ENCODE measurements at regions not wholly inside any gene's neighbourhood (a gene's known extent, or its start where the extent isn't known, plus 50 kb on each side); places are given as distances from the start of the nearest gene placed in this dataset.

GRCh38 chr13:30845297-30846214 lies 60.5 kb upstream of the MEDAG start:
- no peak for DNase-seq (ENCODE audit: low spot score)

GRCh38 chr13:30846311-30846710 lies 59.8 kb upstream of the MEDAG start:
- DNase-seq (ENCODE audit: low spot score) = no peak

GRCh38 chr13:30846866-30847265 lies 59.2 kb upstream of the MEDAG start:
- no peak for DNase-seq (ENCODE audit: low spot score)

- no peak for DNase-seq (ENCODE audit: low spot score)
Observed at GRCh38 chr13:30847650-30848307, 58.3 kb upstream of the MEDAG start.

- DNase-seq (ENCODE audit: low spot score) = no peak
Observed at GRCh38 chr13:30848332-30849027, 57.6 kb upstream of the MEDAG start.

- no peak for DNase-seq (ENCODE audit: low spot score)
Observed at GRCh38 chr13:30849611-30850010, 56.5 kb upstream of the MEDAG start.

- no peak for DNase-seq (ENCODE audit: low spot score)
Observed at GRCh38 chr13:30850204-30850866, 55.7 kb upstream of the MEDAG start.

- no peak for DNase-seq (ENCODE audit: low spot score)
Observed at GRCh38 chr13:30850867-30851211, 55.2 kb upstream of the MEDAG start.

- no peak for DNase-seq (ENCODE audit: low spot score)
Observed at GRCh38 chr13:30851697-30852096, 54.4 kb upstream of the MEDAG start.

GRCh38 chr13:30855569-30855968 lies 50.5 kb upstream of the MEDAG start:
- no peak for DNase-seq (ENCODE audit: low spot score)

GRCh38 chr13:30856005-30856790 lies 49.9 kb upstream of the MEDAG start:
- DNase-seq (ENCODE audit: low spot score) = no peak
